Prostate gland (tissue), 2 donors: ENCODE measurements at regions not wholly inside any gene's neighbourhood (a gene's known extent, or its start where the extent isn't known, plus 50 kb on each side); places are given as distances from the start of the nearest gene placed in this dataset.

Experiments
- DNase-seq: peaks from one replicate; pipeline ENCODE4 v3.0.0-alpha.2; 2019; ENCODE audit warnings: low spot score
- H3K27ac ChIP-seq, 2 donors: fragments of 200-600 bp; sonication (generic); 2 replicates each; pipeline ENCODE4 v1.5.1; 2017 to 2019
- H3K27me3 ChIP-seq: fragments of 200-600 bp; sonication (generic); replicated peaks from 2 replicates; pipeline ENCODE4 v1.5.1; 2019; ENCODE audit not compliant: insufficient read depth
- H3K36me3 ChIP-seq, 2 donors: fragments of 200-600 bp; sonication (generic); 1 replicate in 1 of 2; 2 replicates in 1 of 2; pipeline versions ENCODE4 v1.5.1 to v1.8.1; 2017 to 2019
- H3K4me1 ChIP-seq: fragments of 200-600 bp; sonication (generic); replicated peaks from 2 replicates; pipeline ENCODE4 v1.5.1; 2019
- H3K4me3 ChIP-seq, 2 donors: fragments of 200-600 bp; sonication (generic); 2 replicates each; pipeline ENCODE4 v1.5.1; 2017 to 2019
- H3K9me3 ChIP-seq: fragments of 200-600 bp; sonication (generic); 2 replicates; pipeline ENCODE4 v1.5.1; 2017
- POLR2A ChIP-seq: fragments of 450-650 bp; IDR thresholded peaks from one replicate; pipeline ENCODE4 v1.6.1; 2016; ENCODE audit warnings: antibody characterized with exemption, mild to moderate bottlenecking
- POLR2AphosphoS5 ChIP-seq: sonication (generic); formaldehyde crosslinking; IDR thresholded peaks from one replicate; pipeline ENCODE4 v1.6.1; 2017; ENCODE audit warnings: antibody characterized with exemption
- WGBS: methylation state at CpG from one replicate; pipeline ENCODE4 v1.1.5; 2018; 5-methylcytosine and 5-hydroxymethylcytosine counted together
- intact Hi-C: fragments of 100-400 bp; cut with DNase I; formaldehyde crosslinking; loops from one replicate; pipeline ENCODE4 v1.14.2; 2022
- TF ChIP-seq, protein P1 (sequence below), 4 experiments: fragments of 200-600 bp in 2 of 4; fragments of 450-650 bp in 2 of 4; sonication (generic) in 2 of 4; IDR thresholded peaks; 1 replicate in 3 of 4; 2 replicates in 1 of 4; pipeline ENCODE4 v1.5.1; 2016 to 2019; ENCODE audit warnings: antibody characterized with exemption in 4 of 4, mild to moderate bottlenecking in 2 of 4, moderate library complexity in 2 of 4

GRCh38 chr20:20992277-20992676 lies 113.9 kb downstream of the LINC00237 start:
- TF ChIP-seq, protein P1, sequence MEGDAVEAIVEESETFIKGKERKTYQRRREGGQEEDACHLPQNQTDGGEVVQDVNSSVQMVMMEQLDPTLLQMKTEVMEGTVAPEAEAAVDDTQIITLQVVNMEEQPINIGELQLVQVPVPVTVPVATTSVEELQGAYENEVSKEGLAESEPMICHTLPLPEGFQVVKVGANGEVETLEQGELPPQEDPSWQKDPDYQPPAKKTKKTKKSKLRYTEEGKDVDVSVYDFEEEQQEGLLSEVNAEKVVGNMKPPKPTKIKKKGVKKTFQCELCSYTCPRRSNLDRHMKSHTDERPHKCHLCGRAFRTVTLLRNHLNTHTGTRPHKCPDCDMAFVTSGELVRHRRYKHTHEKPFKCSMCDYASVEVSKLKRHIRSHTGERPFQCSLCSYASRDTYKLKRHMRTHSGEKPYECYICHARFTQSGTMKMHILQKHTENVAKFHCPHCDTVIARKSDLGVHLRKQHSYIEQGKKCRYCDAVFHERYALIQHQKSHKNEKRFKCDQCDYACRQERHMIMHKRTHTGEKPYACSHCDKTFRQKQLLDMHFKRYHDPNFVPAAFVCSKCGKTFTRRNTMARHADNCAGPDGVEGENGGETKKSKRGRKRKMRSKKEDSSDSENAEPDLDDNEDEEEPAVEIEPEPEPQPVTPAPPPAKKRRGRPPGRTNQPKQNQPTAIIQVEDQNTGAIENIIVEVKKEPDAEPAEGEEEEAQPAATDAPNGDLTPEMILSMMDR (IDR thresholded peaks at IDR 0.05), result no peak
- TF ChIP-seq POLR2AphosphoS5 (no peak), POLR2A (no peak)
- intact Hi-C loops, result no loop called here
- WGBS, result 96% methylated on average over 7 of the region's 7 CpGs

GRCh38 chr20:20989081-20989480 lies 117.1 kb downstream of the LINC00237 start:
- Histone ChIP-seq H3K9me3 (no peaks in the 10 kb centered on the region), H3K27me3 (peaks cover 2% of the 10 kb centered on the region), H3K27ac (no peak overlapping the region), H3K36me3 (no peaks in the 10 kb centered on the region), H3K4me3 (no peak overlapping the region), H3K4me1 (no peaks in the 10 kb centered on the region)
- WGBS, result 64% methylated on average over 3 of the region's 3 CpGs
- TF ChIP-seq POLR2AphosphoS5 (no peak), POLR2A (no peak)
- TF ChIP-seq, protein P1 (IDR thresholded peaks at IDR 0.05), result no peak
- no peak for DNase-seq
- intact Hi-C loops, result no loop called here

More at GRCh38 chr20:20992277-20992676, 113.9 kb downstream of the LINC00237 start:
- H3K4me3 ChIP-seq, result no peak overlapping the region
- peaks cover 2% of the 10 kb centered on the region for H3K27me3 ChIP-seq
- no peaks in the 10 kb centered on the region for H3K9me3 ChIP-seq
- H3K27ac ChIP-seq, result no peak overlapping the region
- DNase-seq, result no peak
- no peaks in the 10 kb centered on the region for H3K36me3 ChIP-seq
- no peaks in the 10 kb centered on the region for H3K4me1 ChIP-seq

DNA sequence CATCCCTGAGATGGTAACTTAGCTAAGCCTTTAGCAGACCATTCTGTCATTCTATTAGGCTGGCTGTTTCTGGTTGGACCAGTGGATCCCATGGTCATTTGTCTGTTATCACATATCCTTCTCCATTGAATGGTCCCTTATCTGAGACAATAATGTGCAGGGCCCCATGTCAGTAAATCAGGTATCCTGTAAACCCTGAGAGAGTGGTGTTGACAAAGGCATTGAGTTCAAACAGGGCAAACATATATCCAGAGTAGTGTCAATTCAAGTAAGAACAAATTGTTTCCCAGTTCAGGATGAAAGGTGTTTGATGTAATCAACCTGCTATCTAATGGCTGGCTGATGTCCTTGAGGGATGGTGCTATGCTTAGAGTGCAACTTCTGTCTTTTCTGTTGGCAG lies 126.2 kb downstream of the LINC00237 start:
- no peak for TF ChIP-seq POLR2AphosphoS5
- TF ChIP-seq, protein P1 (IDR thresholded peaks at IDR 0.05), result no peak
- TF ChIP-seq POLR2A, result no peak
- intact Hi-C loops, result no loop called here
- no peak for DNase-seq

DNA sequence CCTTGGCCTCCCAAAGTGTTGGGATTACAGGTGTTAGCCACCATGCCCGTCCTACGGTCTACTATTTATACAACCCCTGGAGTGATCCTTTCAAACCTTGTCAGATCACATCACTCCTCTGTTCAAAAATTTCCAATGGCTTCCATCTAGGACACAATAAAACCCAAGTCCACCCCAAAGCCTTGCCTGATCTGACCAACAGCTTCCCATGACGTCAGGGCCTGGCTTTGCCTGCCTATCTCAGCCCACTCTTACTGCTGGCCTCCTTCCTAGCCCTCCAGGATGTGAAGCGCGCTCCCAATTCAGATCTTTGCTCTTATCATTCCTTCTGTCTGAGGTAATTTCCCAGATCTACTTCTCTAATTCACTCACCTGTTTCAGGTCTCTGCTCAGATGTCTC lies 128.4 kb downstream of the LINC00237 start:
- H3K9me3 ChIP-seq, result no peaks in the 10 kb centered on the region
- intact Hi-C loops, result no loop called here
- DNase-seq, result no peak
- H3K27ac ChIP-seq, result no peak overlapping the region
- no peak overlapping the region for H3K4me3 ChIP-seq
- WGBS, result 97% methylated on average over 5 of the region's 5 CpGs
- no peaks in the 10 kb centered on the region for H3K27me3 ChIP-seq
- H3K36me3 ChIP-seq, result no peaks in the 10 kb centered on the region
- H3K4me1 ChIP-seq, result no peaks in the 10 kb centered on the region
- no peak for TF ChIP-seq POLR2A
- TF ChIP-seq POLR2AphosphoS5, result no peak
- TF ChIP-seq, protein P1 (IDR thresholded peaks at IDR 0.05), result no peak

More for the DNA sequence above, 126.2 kb downstream of the LINC00237 start:
- no peaks in the 10 kb centered on the region for H3K36me3 ChIP-seq
- H3K4me1 ChIP-seq, result no peaks in the 10 kb centered on the region
- H3K4me3 ChIP-seq, result no peak overlapping the region
- H3K9me3 ChIP-seq, result no peaks in the 10 kb centered on the region
- H3K27ac ChIP-seq, result no peak overlapping the region
- no peaks in the 10 kb centered on the region for H3K27me3 ChIP-seq

DNA sequence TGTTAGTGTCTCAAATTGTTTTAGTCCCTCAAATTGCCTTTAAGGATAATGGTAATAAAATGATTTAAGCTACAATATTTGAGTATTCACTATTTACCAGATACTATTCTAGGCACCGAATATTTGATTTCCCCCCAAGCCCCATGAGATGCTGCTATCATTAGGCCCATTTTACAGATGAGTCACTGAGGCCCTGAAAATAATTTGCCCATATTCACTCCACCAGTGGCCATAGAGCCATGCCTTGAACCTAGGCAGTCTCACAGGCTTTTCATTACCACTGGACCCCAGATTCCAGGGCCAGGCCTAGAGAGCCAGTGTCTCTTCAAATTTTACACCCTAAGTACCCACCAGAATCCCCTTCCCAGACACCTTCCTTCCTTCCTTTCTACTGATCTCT lies 133.7 kb downstream of the LINC00237 start:
- H3K9me3 ChIP-seq, result no peaks in the 10 kb centered on the region
- no peak for TF ChIP-seq POLR2AphosphoS5
- no peak for TF ChIP-seq POLR2A
- H3K27ac ChIP-seq, result no peak overlapping the region
- WGBS, result 100% methylated on average over 1 of the region's 1 CpG
- intact Hi-C loops, result no loop called here
- no peaks in the 10 kb centered on the region for H3K4me1 ChIP-seq
- H3K36me3 ChIP-seq, result no peaks in the 10 kb centered on the region
- no peaks in the 10 kb centered on the region for H3K27me3 ChIP-seq
- no peak for DNase-seq
- H3K4me3 ChIP-seq, result no peak overlapping the region
